ENCODE measurements at regions not wholly inside any gene's neighbourhood (a gene's known extent, or its start where the extent isn't known, plus 50 kb on each side); places are given as distances from the start of the nearest gene placed in this dataset.
"Not testable (repeated sequence)": the region's sequence is repeated elsewhere in the genome, so short reads cannot be mapped to it uniquely, and the experiment has no call there.

DNA sequence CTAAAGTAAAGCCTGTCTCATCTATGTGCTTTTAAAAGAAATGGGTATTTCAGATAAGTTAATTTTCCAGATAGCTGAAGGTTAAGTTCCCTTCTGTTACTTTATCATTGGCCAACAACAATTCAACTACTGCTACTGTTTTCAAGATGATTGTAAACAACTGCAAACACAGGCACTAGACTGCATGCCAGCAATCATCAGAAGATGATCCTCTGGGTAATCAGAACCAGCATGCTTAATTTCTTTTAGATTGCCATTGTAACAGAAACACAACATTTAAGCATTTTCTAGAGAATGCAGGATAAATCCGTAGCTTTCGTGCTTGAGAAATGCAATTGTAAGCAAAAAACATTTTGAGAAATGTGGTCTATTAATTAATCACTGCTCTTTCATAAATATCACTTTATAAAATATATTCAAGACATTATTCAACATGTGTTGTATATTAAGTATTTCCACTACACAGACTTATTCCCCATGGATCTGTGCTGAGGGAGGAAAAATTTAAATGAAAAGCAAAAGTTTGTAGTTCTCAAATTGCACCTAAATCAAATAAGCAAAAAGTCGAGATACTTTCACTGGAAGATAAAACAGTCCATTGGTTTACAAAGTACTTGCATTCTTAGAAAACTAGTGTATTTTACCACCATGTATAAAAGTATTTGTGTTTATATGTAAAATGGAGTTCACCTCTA, 133.7 kb downstream of the ATL2 start:
- no peak for DNase-seq (ENCODE audit: low read depth, low spot score)

DNA sequence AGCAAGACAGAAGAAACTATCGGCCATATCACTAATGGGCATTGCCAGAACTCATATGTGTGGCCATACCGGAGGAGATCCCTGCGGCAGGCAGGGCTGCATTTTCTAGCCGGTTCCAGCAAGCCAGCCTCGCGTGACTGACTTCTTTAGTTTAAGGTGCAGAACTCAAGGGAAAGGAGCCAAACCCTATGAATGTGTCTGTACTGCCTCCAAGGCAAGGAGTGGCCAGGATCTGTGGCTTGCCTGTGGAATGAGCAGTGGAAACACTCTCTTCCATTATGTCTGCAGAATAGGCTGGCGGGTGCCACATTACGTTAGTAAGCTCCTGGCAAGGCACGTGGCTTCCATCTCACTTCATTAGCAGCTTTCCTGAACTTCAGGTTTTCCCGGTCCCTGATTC, 137.6 kb downstream of the ATL2 start:
- peak; percentile 71 for DNase-seq (ENCODE audit: low read depth, low spot score)

DNA sequence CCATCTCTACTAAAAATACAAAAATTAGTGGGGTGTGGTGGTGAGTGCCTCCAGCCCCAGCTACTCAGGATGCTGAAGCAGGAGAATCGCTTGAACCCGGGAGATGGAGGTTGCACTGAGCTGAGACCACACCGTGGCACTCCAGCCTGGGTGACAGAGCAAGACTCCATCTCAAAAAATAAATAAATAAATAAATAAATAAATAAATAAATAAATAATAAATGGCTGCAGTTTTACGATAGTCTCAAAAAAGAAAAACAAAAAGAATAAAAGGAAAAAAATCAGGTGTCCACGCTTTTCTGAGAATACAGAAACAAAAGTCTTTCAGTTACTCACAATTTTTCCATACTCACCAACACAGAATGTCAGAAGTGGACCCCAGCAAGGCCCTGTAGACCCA, 138.4 kb downstream of the ATL2 start:
- not testable (repeated sequence) for DNase-seq (ENCODE audit: low read depth, low spot score)

DNA sequence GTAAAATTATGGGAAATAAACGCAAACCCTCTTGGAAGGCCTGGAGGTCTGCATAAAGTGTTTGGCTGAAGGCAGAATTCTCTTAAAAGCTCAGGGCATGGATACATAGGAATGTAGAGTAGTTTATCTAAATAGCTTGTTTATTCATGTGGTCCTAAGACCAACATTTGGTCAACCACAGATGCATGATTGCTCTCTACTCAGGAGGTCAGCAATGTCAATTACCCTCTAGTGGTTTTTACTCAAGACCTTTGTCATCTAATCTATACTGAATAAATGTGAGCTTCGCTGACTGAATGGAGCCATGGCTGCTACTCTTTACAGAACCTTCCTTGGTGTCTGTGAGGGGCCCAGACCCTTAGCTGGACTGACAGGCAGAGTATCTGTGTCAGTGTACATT, 139.8 kb downstream of the ATL2 start:
- DNase-seq (ENCODE audit: low read depth, low spot score), result no peak

DNA sequence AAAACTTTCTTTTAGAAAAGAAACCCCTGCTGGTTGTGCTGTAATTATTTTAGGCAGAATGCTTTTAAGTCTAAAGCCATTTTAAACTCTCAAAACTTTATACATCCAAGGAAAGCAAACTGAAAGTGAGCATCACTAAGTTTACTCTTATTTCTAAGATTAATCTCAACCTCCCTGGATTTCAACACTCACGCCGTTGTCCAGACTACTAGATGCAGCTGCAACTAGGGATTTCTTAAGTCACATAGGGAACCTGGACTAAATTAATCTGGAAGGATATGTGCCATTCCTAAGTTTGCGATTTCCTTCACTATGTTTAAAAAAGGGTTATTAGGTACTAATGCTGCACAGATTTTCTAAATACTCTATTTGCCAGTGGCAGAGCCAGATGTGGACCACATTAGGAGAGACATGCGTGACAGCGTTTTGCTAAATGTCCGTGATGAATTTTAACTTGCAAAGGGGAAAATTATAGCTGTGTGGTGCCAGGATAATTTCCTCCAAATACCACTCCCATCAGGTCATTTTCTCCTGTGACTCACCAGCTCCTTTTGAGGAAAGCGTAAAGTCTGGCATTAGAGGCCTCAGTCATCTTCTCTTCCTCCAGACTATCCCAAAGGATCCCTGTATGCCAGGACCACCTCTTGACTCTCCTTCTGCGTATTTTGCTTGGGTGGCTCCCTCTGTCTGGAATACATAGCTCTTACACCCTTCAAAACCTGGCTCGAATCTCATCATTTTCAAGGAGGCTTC, 143.7 kb downstream of the ATL2 start:
- DNase-seq (ENCODE audit: low read depth, low spot score), result peak; percentile 36

DNA sequence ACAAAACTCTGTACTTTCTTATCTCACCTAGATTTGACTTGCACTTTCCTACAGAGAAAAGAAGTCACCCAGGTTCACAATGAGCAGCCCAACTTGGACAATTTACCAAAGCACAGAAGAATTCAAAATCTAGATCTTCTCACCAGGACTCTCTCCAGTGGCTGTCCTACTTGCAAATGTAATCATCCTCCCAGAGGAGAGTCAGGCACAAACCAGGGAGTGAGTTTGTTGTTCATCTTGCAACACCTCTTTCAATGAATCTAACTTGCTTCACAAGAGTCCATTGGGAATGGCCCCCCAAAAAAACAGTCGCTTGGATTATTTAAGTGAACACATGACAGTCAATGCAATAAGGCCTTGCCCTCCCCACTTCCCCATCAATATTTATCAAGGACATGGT, 144.6 kb downstream of the ATL2 start:
- no peak for DNase-seq (ENCODE audit: low read depth, low spot score)

DNA sequence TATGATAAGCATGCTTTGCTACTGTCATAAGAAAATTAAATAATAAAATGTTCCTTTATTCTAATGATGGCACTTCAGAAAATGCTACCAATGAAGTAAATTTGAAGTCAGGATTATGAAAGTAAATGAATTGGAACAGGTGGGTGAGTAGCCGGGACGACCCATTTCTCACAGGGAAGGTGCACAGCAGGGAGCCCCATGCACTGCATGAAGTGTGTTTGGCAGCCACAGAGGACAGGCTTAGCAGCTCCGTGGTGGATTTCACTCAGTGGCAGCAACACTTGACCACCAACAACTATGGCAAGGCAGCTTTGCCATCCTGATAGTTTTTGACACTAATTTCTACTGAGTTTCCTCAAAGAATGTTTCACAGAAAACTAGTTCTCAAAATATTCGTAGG, 146.3 kb downstream of the ATL2 start:
- DNase-seq (ENCODE audit: low read depth, low spot score), result no peak

DNA sequence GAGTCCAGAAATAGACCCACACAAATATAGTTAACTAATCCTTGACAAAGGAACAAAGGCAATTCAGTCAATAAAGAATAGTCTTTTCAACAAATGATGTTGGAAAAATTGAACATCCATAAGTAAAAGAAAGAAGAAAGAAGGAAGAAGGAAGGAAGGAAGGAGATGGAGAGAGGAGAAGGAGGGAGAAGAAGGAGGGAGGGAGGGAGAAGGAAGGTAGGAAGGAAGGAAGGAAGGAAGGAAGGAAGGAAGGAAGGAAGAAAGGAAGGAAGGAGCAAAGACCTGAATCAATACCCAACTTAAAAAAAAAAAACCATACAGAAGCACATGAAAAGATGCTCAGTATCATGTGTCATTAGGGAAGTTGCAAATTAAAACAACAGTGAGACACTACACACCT, 148.3 kb downstream of the ATL2 start:
- no peak for DNase-seq (ENCODE audit: low read depth, low spot score)

DNA sequence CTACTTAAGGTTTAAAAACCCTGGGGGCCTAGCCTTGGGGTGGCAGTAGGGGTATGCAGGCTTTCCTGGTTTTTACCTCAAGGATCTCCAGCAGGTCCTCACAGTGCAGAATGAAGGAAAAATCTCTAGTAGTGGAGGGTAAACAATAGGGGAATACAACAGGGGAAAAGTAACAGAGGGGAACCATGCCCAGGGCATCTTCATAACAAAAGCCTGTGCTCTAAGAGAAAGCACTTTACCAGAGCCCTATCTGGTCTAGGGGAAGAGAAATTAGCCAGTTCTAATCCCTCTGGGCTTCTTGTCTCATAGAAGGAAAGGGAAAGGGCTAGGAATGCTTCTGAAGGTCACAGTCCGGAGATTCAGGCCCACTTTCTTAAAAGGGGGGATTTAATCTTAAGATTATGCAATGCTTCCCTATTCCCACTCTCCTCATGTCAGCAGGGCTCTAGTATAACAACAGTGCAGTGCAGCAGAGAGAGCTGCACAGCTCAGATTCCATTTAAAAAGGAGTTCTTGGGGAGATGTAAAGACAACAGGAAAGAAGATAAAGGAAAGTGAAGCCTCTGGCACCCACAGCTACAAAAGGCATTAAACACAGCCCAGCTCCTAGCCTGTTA, 149.0 kb upstream of the CYP1B1 start:
- no peak for DNase-seq (ENCODE audit: low read depth, low spot score)

DNA sequence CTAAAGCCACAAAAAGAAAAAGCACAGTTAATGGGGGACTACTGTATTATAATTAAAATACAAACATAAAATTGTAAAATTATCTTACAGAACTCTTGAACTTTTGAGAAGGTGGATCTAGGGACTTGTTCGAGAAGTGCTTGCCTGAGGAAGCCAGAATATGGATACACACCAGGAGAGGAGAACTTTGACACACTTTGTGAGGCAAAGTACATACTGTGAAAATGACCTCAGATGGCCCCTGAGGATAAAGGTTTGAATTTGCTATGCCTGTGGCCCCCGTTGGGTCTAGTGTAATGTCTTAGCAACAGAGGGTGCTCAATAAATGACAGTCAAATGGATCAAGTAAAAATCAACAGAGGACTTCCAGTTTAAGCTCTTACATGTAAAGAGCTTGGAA, 148.2 kb upstream of the CYP1B1 start:
- DNase-seq (ENCODE audit: low read depth, low spot score), result no peak

DNA sequence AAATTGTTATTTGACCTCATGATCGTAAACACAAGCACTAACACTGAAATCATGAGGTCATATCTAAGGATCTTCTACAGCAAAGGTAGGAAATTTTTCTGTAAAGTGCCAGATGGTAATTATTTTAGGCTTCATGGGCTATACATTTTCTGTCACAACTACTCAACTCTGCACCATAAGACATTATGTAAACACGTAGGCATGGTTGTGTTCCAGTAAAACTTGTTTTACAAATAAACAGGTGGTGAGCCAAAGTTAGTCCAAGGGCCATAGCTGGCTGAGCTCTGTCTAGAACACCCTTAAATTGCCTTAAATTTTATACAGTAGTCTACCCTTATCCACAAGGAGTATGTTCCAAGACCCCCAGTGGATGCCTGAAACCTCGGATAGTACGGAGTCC, 147.3 kb upstream of the CYP1B1 start:
- no peak for DNase-seq (ENCODE audit: low read depth, low spot score)

DNA sequence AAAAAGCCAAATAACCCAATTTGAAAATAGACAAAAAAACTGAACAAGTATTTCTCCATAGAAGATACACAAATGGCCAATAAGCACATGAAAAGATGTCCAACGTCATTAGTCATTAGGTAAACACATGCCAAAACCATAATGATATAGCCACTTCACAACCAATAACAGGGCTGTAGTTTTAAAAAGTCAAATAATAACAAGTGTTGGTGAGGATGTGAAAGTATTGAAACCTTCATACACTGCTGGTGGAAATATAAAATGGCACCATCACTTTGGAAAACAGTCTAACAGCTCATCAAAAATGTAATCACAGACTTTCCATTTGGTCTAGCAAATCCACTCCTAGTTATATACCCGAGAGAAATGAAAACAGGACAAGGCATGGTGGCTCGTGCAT, 144.2 kb upstream of the CYP1B1 start:
- DNase-seq (ENCODE audit: low read depth, low spot score), result no peak

DNA sequence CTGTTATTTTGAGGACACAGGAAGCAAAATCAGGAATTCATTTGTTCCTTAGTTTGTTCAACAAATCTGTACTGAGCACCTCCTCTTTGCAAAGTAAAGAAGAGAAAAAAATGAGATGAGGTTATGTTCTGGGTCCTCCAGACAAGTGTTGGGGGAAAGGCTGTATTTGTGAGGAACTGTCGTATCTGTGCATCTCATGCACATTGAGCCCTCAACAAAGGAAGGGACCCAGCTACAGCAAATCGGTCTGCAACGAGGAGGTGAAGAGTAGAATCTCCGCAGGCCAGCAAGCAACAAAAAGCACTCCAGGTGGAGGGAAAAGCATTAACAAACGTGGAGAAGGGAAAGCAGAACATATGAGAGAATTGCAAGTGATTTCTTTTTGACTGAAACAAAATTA, 143.0 kb upstream of the CYP1B1 start:
- no peak for DNase-seq (ENCODE audit: low read depth, low spot score)

DNA sequence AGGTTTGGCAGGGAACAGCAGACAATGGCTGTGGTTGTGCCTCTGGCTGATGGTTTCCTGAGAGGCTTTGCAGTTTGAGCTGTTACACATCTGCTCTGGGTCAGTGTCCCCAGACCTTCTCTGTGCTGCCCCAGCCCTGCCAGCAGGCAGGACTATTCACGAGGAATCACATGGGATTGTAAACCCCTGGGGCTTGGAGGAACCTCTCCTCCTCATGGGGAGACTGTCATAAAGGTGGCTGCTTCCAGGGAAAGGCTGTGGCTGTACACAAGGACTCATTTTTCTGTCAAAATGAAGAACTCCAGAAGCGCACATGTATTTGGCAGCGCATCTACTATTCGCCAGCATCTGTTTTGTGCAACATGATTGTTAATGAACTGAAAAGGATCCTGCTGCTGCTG, 142.6 kb upstream of the CYP1B1 start:
- DNase-seq (ENCODE audit: low read depth, low spot score), result no peak

DNA sequence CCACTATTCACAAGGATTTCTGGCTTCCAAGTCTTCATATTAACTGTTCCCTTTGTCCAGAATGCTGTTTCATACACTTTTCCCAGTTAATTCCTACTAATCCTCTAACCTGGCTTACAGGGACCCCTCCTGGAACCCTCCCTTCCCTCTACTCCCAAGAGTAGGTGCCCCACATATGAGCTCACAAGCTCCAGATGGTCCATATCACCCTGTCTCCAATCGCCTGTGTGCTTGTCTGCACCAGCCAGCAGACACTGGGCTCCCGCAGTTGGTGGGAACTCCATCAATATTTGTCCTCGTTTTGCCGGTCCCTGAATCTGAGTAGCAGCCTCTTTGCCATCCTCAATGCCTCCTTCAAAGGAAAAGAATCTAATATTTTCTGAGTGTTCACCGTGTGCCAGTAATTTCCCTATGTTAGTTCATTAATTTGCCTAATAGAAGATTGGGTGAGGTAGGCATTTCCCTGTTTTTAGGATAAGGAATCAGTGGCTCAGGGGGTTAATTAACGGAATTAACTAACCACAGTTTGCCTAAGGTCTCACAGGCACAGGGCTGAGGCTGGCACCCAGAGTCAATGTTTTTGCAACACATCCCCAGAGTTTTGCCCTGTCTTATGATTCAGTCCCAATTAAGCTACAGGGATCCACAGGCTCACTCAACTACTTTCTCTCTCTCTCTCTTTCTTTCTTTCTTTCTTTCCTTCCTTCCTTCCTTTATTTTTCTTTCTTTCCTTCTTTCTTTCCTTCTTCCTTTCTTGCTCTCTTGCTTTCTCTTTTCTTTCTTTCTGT, 141.6 kb upstream of the CYP1B1 start:
- no peak for DNase-seq (ENCODE audit: low read depth, low spot score)

DNA sequence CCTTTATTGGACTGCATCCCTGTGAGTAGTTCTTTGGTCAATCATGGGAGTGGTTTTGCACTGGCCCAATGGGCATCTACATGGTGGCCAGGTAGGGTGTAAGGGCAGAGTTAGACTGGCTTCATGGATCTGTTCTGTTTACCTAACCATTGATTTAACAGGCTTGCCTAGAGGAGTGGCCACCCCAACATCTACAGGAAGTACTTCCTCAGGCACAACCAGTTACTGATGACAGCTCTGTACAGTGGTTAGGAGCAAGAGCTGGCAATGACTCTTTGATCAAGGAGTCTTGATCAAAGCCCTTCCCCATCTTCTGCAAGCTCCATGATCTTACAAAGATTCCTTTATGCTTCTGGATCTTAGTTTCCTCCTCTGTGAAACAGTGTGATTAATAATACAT, 140.9 kb upstream of the CYP1B1 start:
- DNase-seq (ENCODE audit: low read depth, low spot score), result no peak

DNA sequence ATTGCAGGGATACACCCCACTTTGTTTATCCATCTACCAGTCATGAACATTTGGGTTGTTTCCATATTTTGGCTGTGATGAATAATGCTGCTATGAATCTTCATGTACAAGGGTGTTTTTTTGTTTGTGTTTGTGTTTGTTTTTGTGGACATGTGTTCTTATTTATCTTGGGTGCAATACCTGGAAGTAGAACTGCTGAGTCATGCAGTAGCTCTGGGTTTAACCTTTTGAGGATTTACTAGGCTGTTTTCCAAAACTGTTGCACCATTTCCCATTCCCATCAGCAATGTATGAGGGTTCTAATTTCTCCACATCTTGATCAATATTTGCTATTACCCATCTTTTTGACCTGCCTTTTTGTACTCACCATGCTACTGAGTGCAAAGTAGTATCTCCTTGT, 140.0 kb upstream of the CYP1B1 start:
- DNase-seq (ENCODE audit: low read depth, low spot score), result peak; percentile 27

DNA sequence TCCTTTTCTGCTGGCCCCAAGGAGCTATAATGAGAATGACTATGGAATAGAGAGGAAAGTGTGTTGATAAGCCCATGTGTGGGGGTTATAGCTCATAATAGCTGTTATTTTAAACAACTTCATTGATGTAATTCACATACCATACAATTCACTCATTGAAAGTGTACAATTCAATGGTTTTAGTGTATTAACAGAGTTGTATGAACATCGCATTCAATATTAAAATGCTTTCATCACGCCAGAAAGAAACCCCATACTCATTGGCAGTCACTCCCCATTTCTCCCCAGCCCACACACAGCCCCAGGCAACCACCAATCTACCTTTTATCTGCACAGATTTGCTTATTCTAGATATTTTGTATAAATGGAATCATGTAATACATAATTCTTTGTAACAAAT, 139.6 kb upstream of the CYP1B1 start:
- no peak for DNase-seq (ENCODE audit: low read depth, low spot score)

DNA sequence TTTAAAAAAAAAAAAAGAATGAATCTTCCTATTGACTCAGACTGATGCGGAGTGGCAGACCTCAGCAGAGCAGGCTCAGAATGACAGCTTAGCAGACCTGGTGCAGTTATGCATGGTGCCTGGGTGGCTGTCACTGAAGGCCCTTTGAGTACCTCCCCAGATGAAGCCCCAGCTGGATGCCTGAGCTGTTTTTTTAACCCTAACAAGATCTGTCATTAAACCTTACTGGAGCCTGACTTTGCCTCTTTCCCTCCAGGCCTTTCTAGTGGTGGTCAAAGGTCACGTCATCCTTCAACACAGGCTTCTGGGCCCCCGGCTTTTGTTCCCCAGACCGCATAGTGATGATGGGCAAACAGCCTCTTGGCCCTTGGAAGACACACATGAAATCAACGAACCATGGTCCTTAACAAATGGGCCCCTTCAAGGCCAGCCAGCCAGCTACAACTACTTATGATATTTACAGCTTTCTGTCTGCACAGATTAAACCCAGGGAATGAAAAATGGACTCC, 138.3 kb upstream of the CYP1B1 start:
- no peak for DNase-seq (ENCODE audit: low read depth, low spot score)

DNA sequence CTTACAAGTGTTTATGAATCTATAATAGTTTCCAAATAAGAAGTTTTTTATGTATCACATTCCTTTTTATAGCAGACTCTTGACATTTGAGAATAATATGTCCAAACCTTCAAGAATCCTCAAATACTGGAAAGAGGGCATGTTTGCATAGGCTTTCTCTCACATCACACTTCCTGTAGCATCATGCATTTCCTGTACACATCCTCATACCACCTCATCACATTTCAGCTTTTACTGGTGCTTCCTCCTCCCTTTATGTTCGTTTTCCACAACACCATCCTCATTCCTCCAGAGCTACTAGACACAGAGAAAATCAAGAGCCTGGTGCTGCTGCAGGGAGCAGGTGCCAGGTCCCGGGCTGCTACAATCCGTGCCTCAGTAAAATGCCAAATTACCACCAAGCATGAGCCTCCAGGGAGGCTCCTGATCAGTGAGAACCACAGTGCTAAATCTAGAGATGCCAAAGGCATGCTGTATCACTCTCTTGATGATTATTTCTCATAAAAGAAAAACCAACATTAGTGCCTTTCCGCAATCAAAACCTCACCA, 137.7 kb upstream of the CYP1B1 start:
- no peak for DNase-seq (ENCODE audit: low read depth, low spot score)

DNA sequence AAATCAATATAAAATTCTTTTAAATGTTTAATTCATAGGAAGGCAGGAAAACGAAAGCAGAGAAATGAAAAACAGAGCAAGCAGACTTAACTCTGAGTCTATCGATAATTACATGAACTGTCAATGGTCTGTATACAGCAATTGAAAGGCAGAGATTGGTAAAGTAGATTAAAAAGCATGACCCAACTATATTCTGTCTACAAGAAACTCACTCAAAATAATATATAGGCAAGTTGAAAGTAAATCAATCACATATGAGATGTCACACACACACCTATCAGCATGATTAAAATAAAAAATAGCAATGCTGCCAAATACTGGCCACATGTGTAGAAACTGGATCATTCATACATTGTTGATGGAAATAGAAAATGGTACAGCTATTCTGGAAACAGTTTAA, 136.4 kb upstream of the CYP1B1 start:
- DNase-seq (ENCODE audit: low read depth, low spot score), result no peak

DNA sequence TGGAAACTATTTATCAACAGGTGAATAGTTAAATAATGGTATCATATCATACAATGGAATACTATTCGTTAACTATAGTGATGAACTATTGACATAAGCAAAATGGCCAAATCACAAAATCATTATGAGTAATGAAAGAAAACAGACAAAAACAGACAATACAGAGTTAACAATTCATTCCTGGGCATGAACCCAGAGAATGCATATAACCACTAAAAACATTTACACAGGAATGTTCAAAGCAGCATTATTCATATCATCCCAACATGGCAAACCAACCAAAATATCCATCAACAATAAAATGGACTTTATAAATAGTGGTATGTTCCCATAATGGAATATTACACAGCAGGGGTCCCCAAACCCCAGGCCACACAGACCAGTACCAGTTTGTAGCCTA, 131.2 kb upstream of the CYP1B1 start:
- peak; percentile 23 for DNase-seq (ENCODE audit: low read depth, low spot score)

All from astrocyte of the hippocampus (primary cell).